NB4 (cell line): ENCODE measurements at regions not wholly inside any gene's neighbourhood (a gene's known extent, or its start where the extent isn't known, plus 50 kb on each side); places are given as distances from the start of the nearest gene placed in this dataset.

Source experiments
- MYC ChIP-seq: IDR thresholded peaks from 2 replicates; pipeline ENCODE4 v1.6.1; 2011; ENCODE audit warnings: low read depth, low read length
- POLR2A ChIP-seq: IDR thresholded peaks from 2 replicates; pipeline ENCODE4 v1.6.1; 2011; ENCODE audit warnings: mild to moderate bottlenecking; ENCODE audit not compliant: insufficient read length; ENCODE audit errors: extremely low read depth
- TF ChIP-seq, protein P1 (sequence below): IDR thresholded peaks from one replicate; pipeline ENCODE4 v1.5.1; 2012; ENCODE audit warnings: low read depth, low read length

DNA sequence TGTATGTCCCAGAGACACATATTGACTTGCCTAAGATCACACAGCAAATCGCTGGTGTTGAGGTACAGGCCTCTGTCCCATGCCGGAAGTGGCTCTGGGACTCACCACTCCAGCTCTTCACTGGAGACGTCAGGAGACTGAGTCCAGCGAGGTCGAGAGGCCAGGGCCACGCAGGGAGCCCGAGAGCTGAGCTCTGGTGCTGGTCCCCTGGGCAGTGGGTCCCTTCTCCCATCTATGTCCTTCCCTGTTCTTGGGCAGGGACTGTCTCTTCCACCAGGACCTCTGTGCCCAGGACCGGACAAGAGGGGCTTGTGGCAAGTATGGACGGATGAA, 62.4 kb upstream of the TWIST2 start:
- TF ChIP-seq, protein P1, sequence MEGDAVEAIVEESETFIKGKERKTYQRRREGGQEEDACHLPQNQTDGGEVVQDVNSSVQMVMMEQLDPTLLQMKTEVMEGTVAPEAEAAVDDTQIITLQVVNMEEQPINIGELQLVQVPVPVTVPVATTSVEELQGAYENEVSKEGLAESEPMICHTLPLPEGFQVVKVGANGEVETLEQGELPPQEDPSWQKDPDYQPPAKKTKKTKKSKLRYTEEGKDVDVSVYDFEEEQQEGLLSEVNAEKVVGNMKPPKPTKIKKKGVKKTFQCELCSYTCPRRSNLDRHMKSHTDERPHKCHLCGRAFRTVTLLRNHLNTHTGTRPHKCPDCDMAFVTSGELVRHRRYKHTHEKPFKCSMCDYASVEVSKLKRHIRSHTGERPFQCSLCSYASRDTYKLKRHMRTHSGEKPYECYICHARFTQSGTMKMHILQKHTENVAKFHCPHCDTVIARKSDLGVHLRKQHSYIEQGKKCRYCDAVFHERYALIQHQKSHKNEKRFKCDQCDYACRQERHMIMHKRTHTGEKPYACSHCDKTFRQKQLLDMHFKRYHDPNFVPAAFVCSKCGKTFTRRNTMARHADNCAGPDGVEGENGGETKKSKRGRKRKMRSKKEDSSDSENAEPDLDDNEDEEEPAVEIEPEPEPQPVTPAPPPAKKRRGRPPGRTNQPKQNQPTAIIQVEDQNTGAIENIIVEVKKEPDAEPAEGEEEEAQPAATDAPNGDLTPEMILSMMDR: no peak
- TF ChIP-seq MYC: no peak
- no peak for TF ChIP-seq POLR2A
